Panc1 (cell line): ENCODE measurements at regions not wholly inside any gene's neighbourhood (a gene's known extent, or its start where the extent isn't known, plus 50 kb on each side); places are given as distances from the start of the nearest gene placed in this dataset.

Experiments
- ATAC-seq: fragments of 200-7000 bp; cut with Tn5 transposase; 2 replicates; pipeline ENCODE4 v1.9.1; 2020; ENCODE audit warnings: mild to moderate bottlenecking, moderate library complexity
- BruUV-seq: library from RNA; stranded (reverse); fragments of 400-500 nt; replicated peaks from 2 replicates; lab custom pipeline; 2021; lab: Mats Ljungman, UMichigan
- CTCF ChIA-PET: fragments of 300-600 bp; sonication (Branson Sonifier 250); formaldehyde crosslinking; loops from one replicate; lab custom pipeline; 2022; ENCODE audit warnings: antibody characterized with exemption; lab: Charles Lee
- POLR2A ChIA-PET: fragments of 300-600 bp; sonication (Branson Sonifier 250); formaldehyde crosslinking; loops from one replicate; lab custom pipeline; 2022; ENCODE audit warnings: antibody characterized with exemption; lab: Charles Lee
- DNase-seq: peaks from one replicate; pipeline ENCODE4 v3.0.0-alpha.2; 2010; ENCODE audit warnings: low read depth, low spot score
- H3K27ac ChIP-seq: 2 replicates; pipeline ENCODE4 v1.5.1; 2011; ENCODE audit warnings: mild to moderate bottlenecking, low read length, inconsistent platforms
- H3K27me3 ChIP-seq: fragments of 200-500 bp; sonication (Bioruptor generic); 2 replicates; pipeline ENCODE4 v1.6.0; 2014; ENCODE audit warnings: low read length, inconsistent platforms; ENCODE audit not compliant: control insufficient read depth, insufficient read depth
- H3K36me3 ChIP-seq: fragments of 200-500 bp; sonication (Bioruptor generic); 2 replicates; pipeline ENCODE4 v1.5.1; 2014; ENCODE audit warnings: inconsistent platforms, mild to moderate bottlenecking, low read length, moderate library complexity; ENCODE audit not compliant: control insufficient read depth, insufficient read depth
- H3K4me1 ChIP-seq: 2 replicates; pipeline ENCODE4 v1.5.1; 2011; ENCODE audit warnings: inconsistent platforms, mild to moderate bottlenecking, low read length, moderate library complexity; ENCODE audit not compliant: control insufficient read depth, insufficient read depth
- H3K4me3 ChIP-seq, 2 experiments: 2 replicates each; pipeline ENCODE4 v1.5.1; 2011 to 2012; ENCODE audit warnings: low read depth in 2 of 2, low read length in 2 of 2, mild to moderate bottlenecking in 2 of 2, inconsistent platforms in 1 of 2, moderate library complexity in 1 of 2
- H3K9me3 ChIP-seq: fragments of 200-500 bp; sonication (Bioruptor generic); 2 replicates; pipeline ENCODE4 v1.5.1; 2014; ENCODE audit warnings: low read depth, mild to moderate bottlenecking, inconsistent platforms, low read length, moderate library complexity; ENCODE audit not compliant: control insufficient read depth, insufficient read depth
- CTCF ChIP-seq: fragments of 450-650 bp; IDR thresholded peaks from 2 replicates; pipeline ENCODE4 v1.5.1; 2017; ENCODE audit warnings: mild to moderate bottlenecking
- POLR2AphosphoS5 ChIP-seq: IDR thresholded peaks from 2 replicates; pipeline ENCODE4 v1.6.1; 2012; ENCODE audit warnings: mild to moderate bottlenecking, low read depth, low read length, moderate library complexity
- REST ChIP-seq, 2 experiments: IDR thresholded peaks; 2 replicates each; pipeline ENCODE4 v1.6.1; 2011 to 2012; ENCODE audit warnings: low read depth in 2 of 2, control low read depth in 1 of 2, low read length in 1 of 2, mild to moderate bottlenecking in 1 of 2, moderate library complexity in 1 of 2; ENCODE audit not compliant: insufficient read depth in 1 of 2
- SIN3A ChIP-seq: IDR thresholded peaks from 2 replicates; pipeline ENCODE4 v1.6.1; 2012; ENCODE audit warnings: low read depth, mild to moderate bottlenecking, low read length, moderate library complexity, borderline replicate concordance; ENCODE audit not compliant: insufficient read depth
- TCF7L2 ChIP-seq: IDR thresholded peaks from 2 replicates; pipeline ENCODE4 v1.6.1; 2011; ENCODE audit warnings: mild to moderate bottlenecking, low read depth, low read length, inconsistent platforms
- in situ Hi-C: cut with HindIII; loops from 2 replicates; pipeline ENCODE4 v1.10.0; 2016; ENCODE audit warnings: low sequenced_read_pairs, low pct_unique_long_range_greater_than_20kb
- intact Hi-C: fragments of 100-400 bp; cut with micrococcal nuclease; formaldehyde crosslinking; loops from one replicate; pipeline ENCODE4 v1.10.0; 2022; ENCODE audit not compliant: unreplicated experiment

GRCh38 chr6:67896476-67896875 lies 738.6 kb upstream of the ADGRB3 start:
- CTCF ChIA-PET = no interaction called here
- intact Hi-C loops = no loop called here
- ATAC-seq (no peak), DNase-seq (no peak)
- in situ Hi-C loops = no loop called here
- Histone ChIP-seq H3K4me3 (no peak overlapping the region), H3K4me1 (no peaks in the 10 kb centered on the region), H3K27me3 (no peaks in the 10 kb centered on the region), H3K27ac (no peak overlapping the region), H3K36me3 (no peaks in the 10 kb centered on the region), H3K9me3 (no peaks in the 10 kb centered on the region)
- TF ChIP-seq SIN3A (no peak), TCF7L2 (no peak), REST (IDR thresholded peaks at IDR 0.05; ENCODE audit: insufficient read depth in 1 of 2, low read depth in 2 of 2, low read length in 1 of 2) (no peak), CTCF (no peak), POLR2AphosphoS5 (no peak)
- POLR2A ChIA-PET = no interaction called here
- no TSS peak for BruUV-seq

- Histone ChIP-seq H3K27ac (no peak overlapping the region), H3K4me3 (no peak overlapping the region), H3K4me1 (no peaks in the 10 kb centered on the region), H3K36me3 (no peaks in the 10 kb centered on the region), H3K9me3 (no peaks in the 10 kb centered on the region), H3K27me3 (no peaks in the 10 kb centered on the region)
- DNase-seq = no peak
- no peak for ATAC-seq
- POLR2A ChIA-PET = no interaction called here
- intact Hi-C loops = no loop called here
- TF ChIP-seq SIN3A (no peak), POLR2AphosphoS5 (no peak), REST (IDR thresholded peaks at IDR 0.05; ENCODE audit: insufficient read depth in 1 of 2, low read depth in 2 of 2, low read length in 1 of 2) (no peak)
- no TSS peak for BruUV-seq
- in situ Hi-C loops = no loop called here
- CTCF ChIA-PET = no interaction called here
Observed at GRCh38 chr6:67889682-67889995, 745.4 kb upstream of the ADGRB3 start.
